B cell (primary cell): ENCODE measurements at regions not wholly inside any gene's neighbourhood (a gene's known extent, or its start where the extent isn't known, plus 50 kb on each side); places are given as distances from the start of the nearest gene placed in this dataset.

Experiments
- ATAC-seq: fragments of 200-7000 bp; cut with Tn5 transposase; one replicate; pipeline ENCODE4 v1.10.0; 2021; ENCODE audit warnings: low read depth, mild to moderate bottlenecking, moderate number of reproducible peaks, moderate library complexity
- CTCF ChIA-PET: fragments of 350-600 bp; sonication (Branson Sonifier 250); formaldehyde crosslinking; loops from one replicate; lab custom pipeline; 2021; ENCODE audit warnings: antibody characterized with exemption, inconsistent platforms; lab: Charles Lee
- POLR2A ChIA-PET: fragments of 350-600 bp; sonication (Branson Sonifier 250); formaldehyde crosslinking; loops from one replicate; lab custom pipeline; 2021; ENCODE audit warnings: antibody characterized with exemption; lab: Charles Lee
- DNase-seq: peaks from one replicate; pipeline ENCODE4 v3.0.0; 2013
- H2AFZ ChIP-seq: 2 replicates; pipeline ENCODE4 v1.6.1; 2012; ENCODE audit warnings: mild to moderate bottlenecking, low read depth, low read length; ENCODE audit not compliant: insufficient read depth, poor library complexity, severe bottlenecking
- H3K27ac ChIP-seq, 2 donors: 1 replicate in 1 of 2; 2 replicates in 1 of 2; pipeline ENCODE4 v1.5.1; 2012 to 2013; ENCODE audit warnings: low read length in 2 of 2, mild to moderate bottlenecking in 2 of 2, moderate library complexity in 1 of 2
- H3K27me3 ChIP-seq, 4 experiments: fragments of 200-600 bp in 1 of 4; sonication (generic) in 1 of 4; replicated peaks in 1 of 4; 1 replicate in 2 of 4; 2 replicates in 2 of 4; pipeline versions ENCODE4 v1.6.1 to v1.7.0; 2013 to 2016; ENCODE audit warnings: low read length in 3 of 4, mild to moderate bottlenecking in 2 of 4, mixed read lengths in 1 of 4, moderate library complexity in 1 of 4; ENCODE audit not compliant: insufficient read depth in 4 of 4, control insufficient read depth in 3 of 4; ENCODE audit errors: control extremely low read depth in 1 of 4
- H3K36me3 ChIP-seq, 2 experiments: replicated peaks in 1 of 2; 1 replicate in 1 of 2; 2 replicates in 1 of 2; pipeline versions ENCODE4 v1.6.1 to v1.7.1; 2013; ENCODE audit warnings: low read length in 1 of 2; ENCODE audit not compliant: insufficient read depth in 2 of 2, control insufficient read depth in 1 of 2; ENCODE audit errors: control extremely low read depth in 1 of 2, extremely low read depth in 1 of 2
- H3K4me1 ChIP-seq, 2 donors: fragments of 200-600 bp in 1 of 2; sonication (generic) in 1 of 2; 1 replicate in 1 of 2; 2 replicates in 1 of 2; pipeline versions ENCODE4 v1.5.1 to v1.6.1; 2013 to 2017; ENCODE audit warnings: low read length in 2 of 2; ENCODE audit not compliant: control insufficient read depth in 2 of 2, insufficient read depth in 2 of 2
- H3K4me2 ChIP-seq: replicated peaks from 2 replicates; pipeline ENCODE3; 2012; ENCODE audit warnings: mild to moderate bottlenecking, low read depth, low read length; ENCODE audit not compliant: poor library complexity, severe bottlenecking
- H3K4me3 ChIP-seq, 5 experiments: fragments of 200-600 bp in 1 of 5; sonication (generic) in 1 of 5; 1 replicate in 3 of 5; 2 replicates in 2 of 5; pipeline versions ENCODE4 v1.5.1 to v1.7.0; 2011 to 2016; ENCODE audit warnings: low read length in 4 of 5, mild to moderate bottlenecking in 4 of 5, low read depth in 2 of 5, control low read depth in 1 of 5, moderate library complexity in 1 of 5; ENCODE audit not compliant: insufficient read depth in 1 of 5; ENCODE audit errors: control extremely low read depth in 1 of 5, extremely low read depth in 1 of 5
- H3K79me2 ChIP-seq: fragments of 200-600 bp; sonication (generic); one replicate; pipeline ENCODE4 v1.6.0; 2016; ENCODE audit warnings: low read length; ENCODE audit not compliant: control insufficient read depth, insufficient read depth
- H3K9ac ChIP-seq: fragments of 200-600 bp; sonication (generic); 2 replicates; pipeline ENCODE4 v1.6.1; 2017; ENCODE audit warnings: mild to moderate bottlenecking, low read length, moderate library complexity
- H3K9me3 ChIP-seq, 3 donors: one replicate each; pipeline versions ENCODE4 v1.6.1 to v1.7.1; 2013; ENCODE audit warnings: low read length in 2 of 3; ENCODE audit not compliant: control insufficient read depth in 2 of 3, insufficient read depth in 1 of 3; ENCODE audit errors: control extremely low read depth in 1 of 3
- H4K20me1 ChIP-seq: 2 replicates; pipeline ENCODE4 v1.6.0; 2012; ENCODE audit warnings: mild to moderate bottlenecking, low read length; ENCODE audit not compliant: insufficient read depth, control insufficient read depth, poor library complexity, severe bottlenecking
- H3K27ac Mint-ChIP-seq: one replicate; pipeline ENCODE4 v1.8.0; 2021; ENCODE audit warnings: mixed read lengths
- H3K27me3 Mint-ChIP-seq: one replicate; pipeline ENCODE4 v1.8.0; 2021; ENCODE audit warnings: mixed read lengths
- H3K4me1 Mint-ChIP-seq: one replicate; pipeline ENCODE4 v1.8.0; 2021; ENCODE audit warnings: mixed read lengths
- H3K4me3 Mint-ChIP-seq: one replicate; pipeline ENCODE4 v1.8.0; 2021; ENCODE audit warnings: mixed read lengths
- H3K9me3 Mint-ChIP-seq: one replicate; pipeline ENCODE4 v1.8.0; 2022; ENCODE audit warnings: mixed read lengths; ENCODE audit not compliant: insufficient read depth
- EZH2 ChIP-seq: IDR thresholded peaks from 2 replicates; pipeline ENCODE4 v1.6.1; 2012; ENCODE audit warnings: borderline replicate concordance, low read depth, mild to moderate bottlenecking, moderate library complexity, low read length; ENCODE audit not compliant: insufficient read depth, poor library complexity, severe bottlenecking
- WGBS: methylation state at CpG from one replicate; pipeline ENCODE4 v1.1.5; 2013; ENCODE audit warnings: missing lambda C conversion rate; ENCODE audit not compliant: insufficient coverage; 5-methylcytosine and 5-hydroxymethylcytosine counted together
- intact Hi-C: fragments of 100-400 bp; cut with micrococcal nuclease; formaldehyde crosslinking; loops from one replicate; pipeline ENCODE4 v1.10.0; 2022
- TF ChIP-seq, protein P1 (sequence below): fragments of 200-600 bp; IDR thresholded peaks from one replicate; pipeline ENCODE4 v1.8.0; 2022; ENCODE audit warnings: antibody characterized with exemption, mild to moderate bottlenecking

DNA sequence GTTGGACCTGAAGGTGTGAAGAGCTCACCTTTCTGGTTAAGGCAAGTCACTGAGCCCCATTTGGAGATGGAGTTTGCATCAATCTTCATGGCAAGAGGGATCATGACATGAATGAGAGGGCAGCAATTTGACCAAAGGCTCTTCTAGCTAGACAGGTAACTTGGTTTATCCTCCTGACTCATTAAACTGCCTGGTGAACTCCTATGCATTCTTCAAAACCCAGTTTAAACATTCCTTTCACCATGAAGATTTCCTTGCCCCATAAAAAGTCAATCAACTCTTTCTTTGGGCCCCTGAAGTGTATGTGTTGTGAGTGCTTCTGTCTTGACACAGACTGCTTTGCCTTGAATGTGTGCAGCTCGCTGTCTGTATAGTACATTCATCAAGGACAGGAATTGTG is 120.0 kb upstream of the FOXF1 start:
- H3K79me2 ChIP-seq: no peaks in the 10 kb centered on the region
- intact Hi-C loops: no loop called here
- H3K27me3 ChIP-seq: peaks cover 0 to 9% (median 0%) of the 10 kb centered on the region in 4 experiments
- H3K4me3 ChIP-seq: no peak overlapping the region
- Mint-ChIP-seq H3K27me3 (peaks cover 20% of the 10 kb centered on the region), H3K9me3 (no peaks in the 10 kb centered on the region), H3K4me1 (no peaks in the 10 kb centered on the region), H3K4me3 (no peak overlapping the region), H3K27ac (no peak overlapping the region)
- no peak overlapping the region for H2AFZ ChIP-seq
- DNase-seq (no peak), ATAC-seq (no peak)
- no peak overlapping the region for H3K9ac ChIP-seq
- POLR2A ChIA-PET: no interaction called here
- peaks cover 0 to 5% (median 0%) of the 10 kb centered on the region in 3 donors for H3K9me3 ChIP-seq
- no peak overlapping the region for H3K27ac ChIP-seq
- TF ChIP-seq EZH2: no peak
- TF ChIP-seq, protein P1, sequence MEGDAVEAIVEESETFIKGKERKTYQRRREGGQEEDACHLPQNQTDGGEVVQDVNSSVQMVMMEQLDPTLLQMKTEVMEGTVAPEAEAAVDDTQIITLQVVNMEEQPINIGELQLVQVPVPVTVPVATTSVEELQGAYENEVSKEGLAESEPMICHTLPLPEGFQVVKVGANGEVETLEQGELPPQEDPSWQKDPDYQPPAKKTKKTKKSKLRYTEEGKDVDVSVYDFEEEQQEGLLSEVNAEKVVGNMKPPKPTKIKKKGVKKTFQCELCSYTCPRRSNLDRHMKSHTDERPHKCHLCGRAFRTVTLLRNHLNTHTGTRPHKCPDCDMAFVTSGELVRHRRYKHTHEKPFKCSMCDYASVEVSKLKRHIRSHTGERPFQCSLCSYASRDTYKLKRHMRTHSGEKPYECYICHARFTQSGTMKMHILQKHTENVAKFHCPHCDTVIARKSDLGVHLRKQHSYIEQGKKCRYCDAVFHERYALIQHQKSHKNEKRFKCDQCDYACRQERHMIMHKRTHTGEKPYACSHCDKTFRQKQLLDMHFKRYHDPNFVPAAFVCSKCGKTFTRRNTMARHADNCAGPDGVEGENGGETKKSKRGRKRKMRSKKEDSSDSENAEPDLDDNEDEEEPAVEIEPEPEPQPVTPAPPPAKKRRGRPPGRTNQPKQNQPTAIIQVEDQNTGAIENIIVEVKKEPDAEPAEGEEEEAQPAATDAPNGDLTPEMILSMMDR: no peak
- WGBS: 100% methylated on average over 1 of the region's 1 CpG
- no peaks in the 10 kb centered on the region for H3K4me1 ChIP-seq
- H3K4me2 ChIP-seq: no peak overlapping the region
- H3K36me3 ChIP-seq: no peaks in the 10 kb centered on the region
- CTCF ChIA-PET: no interaction called here
- no peaks in the 10 kb centered on the region for H4K20me1 ChIP-seq

DNA sequence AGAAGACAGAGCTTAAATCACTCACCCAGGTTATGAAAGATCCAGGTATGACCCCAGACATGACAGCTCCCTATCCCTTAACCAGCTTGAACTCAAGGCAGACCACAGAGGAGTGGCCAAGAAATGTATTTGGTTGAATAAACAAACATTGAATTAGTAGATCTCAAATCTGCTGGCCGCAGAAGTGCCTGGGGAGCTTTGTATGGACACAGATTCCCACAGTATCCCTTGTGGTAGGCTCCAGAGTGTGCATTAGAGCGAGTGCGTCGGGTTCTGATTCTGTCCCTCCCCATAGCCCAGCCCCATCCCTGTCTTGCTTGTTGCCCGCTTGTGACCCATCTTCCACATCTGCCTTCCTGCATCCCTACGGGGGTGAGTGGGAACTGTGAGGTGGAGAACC is 118.8 kb upstream of the FOXF1 start:
- peaks cover 0 to 6% (median 0%) of the 10 kb centered on the region in 4 experiments for H3K27me3 ChIP-seq
- intact Hi-C loops: no loop called here
- no peaks in the 10 kb centered on the region for H3K4me1 ChIP-seq
- no peak overlapping the region for H2AFZ ChIP-seq
- no peak for TF ChIP-seq EZH2
- TF ChIP-seq, protein P1: no peak
- Mint-ChIP-seq H3K27me3 (peaks cover 14% of the 10 kb centered on the region), H3K4me1 (no peaks in the 10 kb centered on the region), H3K9me3 (no peaks in the 10 kb centered on the region), H3K27ac (no peak overlapping the region), H3K4me3 (no peak overlapping the region)
- no peak overlapping the region for H3K4me2 ChIP-seq
- H3K9ac ChIP-seq: no peak overlapping the region
- no peaks in the 10 kb centered on the region for H3K79me2 ChIP-seq
- no peak for ATAC-seq
- H3K9me3 ChIP-seq: peaks cover 0 to 5% (median 0%) of the 10 kb centered on the region in 3 donors
- H3K27ac ChIP-seq: no peak overlapping the region
- no peaks in the 10 kb centered on the region for H3K36me3 ChIP-seq
- ChIA-PET CTCF (no interaction called here), POLR2A (no interaction called here)
- H4K20me1 ChIP-seq: no peaks in the 10 kb centered on the region
- WGBS: 92% methylated on average over 4 of the region's 6 CpGs
- no peak overlapping the region for H3K4me3 ChIP-seq
- DNase-seq: no peak
